Adrenal gland (tissue), 9 donors: ENCODE measurements at regions not wholly inside any gene's neighbourhood (a gene's known extent, or its start where the extent isn't known, plus 50 kb on each side); places are given as distances from the start of the nearest gene placed in this dataset.

Experiments
- DNase-seq, 7 donors: peaks; one replicate each; pipeline ENCODE4 v3.0.0-alpha.2; 2019 to 2020
- H3K27ac ChIP-seq, 5 donors: fragments of 200-600 bp; sonication (generic) in 4 of 5; 1 replicate in 3 of 5; 2 replicates in 2 of 5; pipeline versions ENCODE4 v1.5.1 to v1.8.0; 2016 to 2020; ENCODE audit warnings: mild to moderate bottlenecking in 1 of 5
- H3K27me3 ChIP-seq: fragments of 200-600 bp; 2 replicates; pipeline ENCODE4 v1.8.0; 2021
- H3K36me3 ChIP-seq, 2 donors: fragments of 200-600 bp; replicated peaks in 1 of 2; 1 replicate in 1 of 2; 2 replicates in 1 of 2; pipeline versions ENCODE4 v1.5.1 to v1.8.0; 2018 to 2022
- H3K4me1 ChIP-seq, 2 donors: fragments of 200-600 bp; replicated peaks in 1 of 2; 1 replicate in 1 of 2; 2 replicates in 1 of 2; pipeline versions ENCODE4 v1.5.1 to v1.8.0; 2018 to 2021
- H3K4me3 ChIP-seq, 4 donors: fragments of 200-600 bp; sonication (generic) in 3 of 4; one replicate each; pipeline ENCODE4 v1.5.1; 2016 to 2018
- H3K9me3 ChIP-seq, 3 donors: fragments of 200-600 bp; sonication (generic) in 1 of 3; replicated peaks in 1 of 3; 1 replicate in 2 of 3; 2 replicates in 1 of 3; pipeline versions ENCODE4 v1.5.1 to v1.8.0; 2016 to 2021
- CTCF ChIP-seq, 6 experiments: fragments of 450-650 bp in 4 of 6; fragments of 200-600 bp in 2 of 6; sonication (generic) in 1 of 6; IDR thresholded peaks; 1 replicate in 5 of 6; 2 replicates in 1 of 6; pipeline versions ENCODE4 v1.5.1 to v1.8.0; 2016 to 2021; ENCODE audit warnings: antibody characterized with exemption in 6 of 6, mild to moderate bottlenecking in 2 of 6, moderate library complexity in 1 of 6
- POLR2A ChIP-seq, 2 donors: fragments of 450-650 bp; IDR thresholded peaks; one replicate each; pipeline ENCODE4 v1.6.1; 2017; ENCODE audit warnings: antibody characterized with exemption in 2 of 2, mild to moderate bottlenecking in 2 of 2, moderate library complexity in 1 of 2
- WGBS, 4 donors: extraction: QIAGEN DNeasy Blood & Tissue Kit in 2 of 4; methylation state at CpG; one replicate each; pipeline versions ENCODE4 v1.1.5 to v1.1.7; 2013 to 2017; 5-methylcytosine and 5-hydroxymethylcytosine counted together
- intact Hi-C, 2 donors: fragments of 100-400 bp; cut with DNase I; formaldehyde crosslinking; loops; one replicate each; pipeline versions ENCODE4 v1.14.1 to v1.15.0; 2022 to 2023
- donor health status: healthy with polysubstance abuse.
- donor health status: Bipolar disorder and iron deficiency.
- donor health status: DM: yes; HTN: yes; CAD: no.
- donor health status: DM: no; HTN: no; CAD: no.
- donor health status: DM: no; HTN: no; CAD: no.

- H3K27me3 ChIP-seq = no peaks in the 10 kb centered on the region
- no peak for TF ChIP-seq POLR2A (IDR thresholded peaks at IDR 0.05)
Observed at GRCh38 chr5:36478646-36479317, 127.6 kb upstream of the SLC1A3 start.

GRCh38 chr5:36481454-36482120 is 124.8 kb upstream of the SLC1A3 start:
- no peaks in the 10 kb centered on the region for H3K36me3 ChIP-seq
- WGBS, 4 donors = 77 to 84% (median 79%) methylated on average over 5 of the region's 5 CpGs

More at GRCh38 chr5:36478646-36479317, 127.6 kb upstream of the SLC1A3 start:
- Histone ChIP-seq H3K4me3 (no peak overlapping the region), H3K36me3 (no peaks in the 10 kb centered on the region), H3K27ac (no peak overlapping the region), H3K4me1 (no peaks in the 10 kb centered on the region), H3K9me3 (no peaks in the 10 kb centered on the region)
- 86 to 90% (median 88%) methylated on average over 7 of the region's 7 CpGs for WGBS, 4 donors
- no peak for DNase-seq
- intact Hi-C loops = no loop called here

GRCh38 chr5:36482812-36483211 is 123.6 kb upstream of the SLC1A3 start:
- intact Hi-C loops = no loop called here
- Histone ChIP-seq H3K4me3 (no peak overlapping the region), H3K4me1 (no peaks in the 10 kb centered on the region), H3K27ac (no peak overlapping the region), H3K9me3 (no peaks in the 10 kb centered on the region), H3K27me3 (no peaks in the 10 kb centered on the region), H3K36me3 (no peaks in the 10 kb centered on the region)
- DNase-seq = no peak
- TF ChIP-seq CTCF (IDR thresholded peaks at IDR 0.05) = no peak
- TF ChIP-seq POLR2A (IDR thresholded peaks at IDR 0.05) = no peak

More at GRCh38 chr5:36481454-36482120, 124.8 kb upstream of the SLC1A3 start:
- H3K27ac ChIP-seq = no peak overlapping the region
- H3K9me3 ChIP-seq = no peaks in the 10 kb centered on the region
- no peak for DNase-seq
- no peak overlapping the region for H3K4me3 ChIP-seq
- TF ChIP-seq POLR2A (IDR thresholded peaks at IDR 0.05) (no peak), CTCF (IDR thresholded peaks at IDR 0.05) (no peak)
- H3K4me1 ChIP-seq = no peaks in the 10 kb centered on the region
- H3K27me3 ChIP-seq = no peaks in the 10 kb centered on the region
- intact Hi-C loops = no loop called here

- Histone ChIP-seq H3K36me3 (no peaks in the 10 kb centered on the region), H3K4me3 (no peak overlapping the region), H3K27ac (no peak overlapping the region), H3K9me3 (no peaks in the 10 kb centered on the region), H3K4me1 (no peaks in the 10 kb centered on the region), H3K27me3 (no peaks in the 10 kb centered on the region)
- TF ChIP-seq CTCF (IDR thresholded peaks at IDR 0.05) (no peak), POLR2A (IDR thresholded peaks at IDR 0.05) (no peak)
- no peak for DNase-seq
- intact Hi-C loops = no loop called here
- WGBS, 4 donors = 85 to 98% (median 97%) methylated on average over 5 of the region's 5 CpGs
Observed at GRCh38 chr5:36489505-36489904, 116.9 kb upstream of the SLC1A3 start.
